ENCODE measurements at regions not wholly inside any gene's neighbourhood (a gene's known extent, or its start where the extent isn't known, plus 50 kb on each side); places are given as distances from the start of the nearest gene placed in this dataset.
"Not testable (repeated sequence)": the region's sequence is repeated elsewhere in the genome, so short reads cannot be mapped to it uniquely, and the experiment has no call there.

DNA sequence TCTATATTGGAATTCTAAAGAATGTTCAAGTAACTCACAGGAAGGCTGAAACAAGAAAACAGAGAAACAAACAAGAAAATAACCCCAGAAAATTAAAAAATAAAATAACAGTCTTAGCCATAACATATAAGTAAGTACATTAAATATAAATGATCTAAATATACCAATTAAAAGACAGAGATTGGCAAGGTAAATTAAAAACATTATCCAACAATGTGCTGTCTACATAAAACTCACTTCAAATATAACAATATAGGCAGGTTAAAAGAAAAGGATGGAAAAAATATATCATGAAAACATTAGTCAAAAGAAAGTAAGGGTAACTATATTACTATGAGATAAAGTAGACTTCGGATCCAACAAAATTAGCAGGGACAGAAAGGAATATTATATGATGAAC is 98.1 kb upstream of the NANOS1 start:
- FAIRE-seq (no peak), DNase-seq (ENCODE audit: low read depth, low spot score) (no peak)
- Histone ChIP-seq H3K9me3 (ENCODE audit: control insufficient read depth, low read depth, low read length) (peaks cover 3% of the 10 kb centered on the region), H3K9ac (ENCODE audit: control insufficient read depth, extremely low read depth, insufficient read depth, low read length) (no peak overlapping the region), H4K20me1 (ENCODE audit: control insufficient read depth, extremely low read depth, insufficient read depth, low read length) (no peaks in the 10 kb centered on the region), H3K9me1 (ENCODE audit: control insufficient read depth, extremely low read depth, insufficient read depth, low read length) (no peaks in the 10 kb centered on the region), H3K4me3 (ENCODE audit: control insufficient read depth in 2 of 3, extremely low read depth in 1 of 3, insufficient read depth in 2 of 3, low read depth in 1 of 3, low read length in 3 of 3) (no peak overlapping the region), H3K79me2 (ENCODE audit: control insufficient read depth, insufficient read depth, low read length) (no peaks in the 10 kb centered on the region), H3K4me2 (ENCODE audit: control insufficient read depth, extremely low read depth, insufficient read depth, low read depth, low read length) (no peak overlapping the region), H3K36me3 (ENCODE audit: control insufficient read depth in 2 of 2, extremely low read depth in 1 of 2, insufficient read depth in 2 of 2, low read length in 2 of 2) (no peaks in the 10 kb centered on the region), H3K4me1 (ENCODE audit: control insufficient read depth, extremely low read depth, insufficient read depth, low read length) (no peaks in the 10 kb centered on the region), H2AFZ (ENCODE audit: control insufficient read depth, low read length) (no peak overlapping the region), H3K27ac (ENCODE audit: control insufficient read depth, insufficient read depth, low read length) (no peak overlapping the region), H3K27me3 (ENCODE audit: control insufficient read depth, extremely low read depth, insufficient read depth, low read length) (no peaks in the 10 kb centered on the region)
- TF ChIP-seq, protein P1, sequence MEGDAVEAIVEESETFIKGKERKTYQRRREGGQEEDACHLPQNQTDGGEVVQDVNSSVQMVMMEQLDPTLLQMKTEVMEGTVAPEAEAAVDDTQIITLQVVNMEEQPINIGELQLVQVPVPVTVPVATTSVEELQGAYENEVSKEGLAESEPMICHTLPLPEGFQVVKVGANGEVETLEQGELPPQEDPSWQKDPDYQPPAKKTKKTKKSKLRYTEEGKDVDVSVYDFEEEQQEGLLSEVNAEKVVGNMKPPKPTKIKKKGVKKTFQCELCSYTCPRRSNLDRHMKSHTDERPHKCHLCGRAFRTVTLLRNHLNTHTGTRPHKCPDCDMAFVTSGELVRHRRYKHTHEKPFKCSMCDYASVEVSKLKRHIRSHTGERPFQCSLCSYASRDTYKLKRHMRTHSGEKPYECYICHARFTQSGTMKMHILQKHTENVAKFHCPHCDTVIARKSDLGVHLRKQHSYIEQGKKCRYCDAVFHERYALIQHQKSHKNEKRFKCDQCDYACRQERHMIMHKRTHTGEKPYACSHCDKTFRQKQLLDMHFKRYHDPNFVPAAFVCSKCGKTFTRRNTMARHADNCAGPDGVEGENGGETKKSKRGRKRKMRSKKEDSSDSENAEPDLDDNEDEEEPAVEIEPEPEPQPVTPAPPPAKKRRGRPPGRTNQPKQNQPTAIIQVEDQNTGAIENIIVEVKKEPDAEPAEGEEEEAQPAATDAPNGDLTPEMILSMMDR (optimal IDR thresholded peaks at IDR 0.05 in 1 of 3, IDR thresholded peaks at IDR 0.05 in 1 of 3, conservative IDR thresholded peaks at IDR 0.05 in 1 of 3; ENCODE audit: extremely low read depth in 1 of 3, insufficient read depth in 2 of 3, low read length in 3 of 3) = no peak
- TF ChIP-seq EZH2 (IDR thresholded peaks at IDR 0.05; ENCODE audit: low read length) = no peak
- dilution Hi-C loops (cut with MboI; ENCODE audit: extremely low pct_ligation_motif_present, low sequenced_read_pairs) = no loop called here

DNA sequence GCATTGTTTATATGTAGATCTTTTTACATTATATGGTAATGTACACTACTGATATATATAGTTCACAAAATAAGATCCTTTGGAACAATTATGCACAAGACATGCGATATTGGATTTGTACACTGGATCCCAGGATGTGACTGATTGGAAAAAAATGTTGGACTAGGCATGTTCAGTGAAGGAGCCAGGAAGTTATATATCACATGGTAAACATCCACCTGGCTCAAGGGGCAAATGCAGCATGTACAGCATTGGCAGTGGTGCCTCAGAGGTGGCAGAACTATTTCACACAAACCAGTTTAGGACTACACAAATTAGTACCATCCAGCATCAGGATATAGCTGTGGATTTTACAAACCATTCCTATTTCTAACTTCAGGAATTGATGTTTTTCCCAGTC is 97.4 kb upstream of the NANOS1 start:
- H3K4me1 ChIP-seq (ENCODE audit: control insufficient read depth, extremely low read depth, insufficient read depth, low read length); H3K4me2 ChIP-seq (ENCODE audit: control insufficient read depth, extremely low read depth, insufficient read depth, low read depth, low read length); H3K4me3 ChIP-seq (ENCODE audit: control insufficient read depth in 2 of 3, extremely low read depth in 1 of 3, insufficient read depth in 2 of 3, low read depth in 1 of 3, low read length in 3 of 3); H3K9ac ChIP-seq (ENCODE audit: control insufficient read depth, extremely low read depth, insufficient read depth, low read length); H3K27ac ChIP-seq (ENCODE audit: control insufficient read depth, insufficient read depth, low read length); H4K20me1 ChIP-seq (ENCODE audit: control insufficient read depth, extremely low read depth, insufficient read depth, low read length); H2AFZ ChIP-seq (ENCODE audit: control insufficient read depth, low read length); DNase-seq (ENCODE audit: low read depth, low spot score); H3K79me2 ChIP-seq (ENCODE audit: control insufficient read depth, insufficient read depth, low read length); H3K27me3 ChIP-seq (ENCODE audit: control insufficient read depth, extremely low read depth, insufficient read depth, low read length); H3K36me3 ChIP-seq (ENCODE audit: control insufficient read depth in 2 of 2, extremely low read depth in 1 of 2, insufficient read depth in 2 of 2, low read length in 2 of 2); dilution Hi-C loops (cut with MboI; ENCODE audit: extremely low pct_ligation_motif_present, low sequenced_read_pairs); H3K9me1 ChIP-seq (ENCODE audit: control insufficient read depth, extremely low read depth, insufficient read depth, low read length); H3K9me3 ChIP-seq (ENCODE audit: control insufficient read depth, low read depth, low read length): not testable (repeated sequence)
- FAIRE-seq = peak; percentile 87

DNA sequence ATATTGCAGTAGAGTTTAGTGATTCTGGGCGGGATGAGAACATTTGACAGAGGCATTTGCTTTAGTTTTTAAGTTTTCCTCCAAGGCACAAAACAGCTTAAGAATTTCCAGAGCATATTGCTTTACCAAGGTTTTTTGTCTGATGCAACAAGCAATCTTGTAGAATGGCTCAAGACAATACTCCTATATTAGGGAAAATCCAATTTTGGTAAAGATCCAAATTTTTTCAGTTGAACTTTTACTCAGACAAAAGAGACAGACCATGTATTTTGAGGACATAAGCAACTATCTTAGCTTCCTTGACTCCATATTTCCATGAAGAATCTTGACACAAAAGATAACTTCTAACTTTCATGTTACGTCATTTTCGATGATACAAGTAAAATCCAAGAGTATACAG is 92.3 kb upstream of the NANOS1 start:
- Histone ChIP-seq H3K9ac (ENCODE audit: control insufficient read depth, extremely low read depth, insufficient read depth, low read length) (no peak overlapping the region), H3K4me1 (ENCODE audit: control insufficient read depth, extremely low read depth, insufficient read depth, low read length) (peaks cover 11% of the 10 kb centered on the region), H3K9me3 (ENCODE audit: control insufficient read depth, low read depth, low read length) (no peaks in the 10 kb centered on the region), H3K79me2 (ENCODE audit: control insufficient read depth, insufficient read depth, low read length) (no peaks in the 10 kb centered on the region), H3K4me2 (ENCODE audit: control insufficient read depth, extremely low read depth, insufficient read depth, low read depth, low read length) (no peak overlapping the region), H4K20me1 (ENCODE audit: control insufficient read depth, extremely low read depth, insufficient read depth, low read length) (no peaks in the 10 kb centered on the region), H2AFZ (ENCODE audit: control insufficient read depth, low read length) (no peak overlapping the region), H3K27me3 (ENCODE audit: control insufficient read depth, extremely low read depth, insufficient read depth, low read length) (no peaks in the 10 kb centered on the region), H3K4me3 (ENCODE audit: control insufficient read depth in 2 of 3, extremely low read depth in 1 of 3, insufficient read depth in 2 of 3, low read depth in 1 of 3, low read length in 3 of 3) (no peak overlapping the region), H3K9me1 (ENCODE audit: control insufficient read depth, extremely low read depth, insufficient read depth, low read length) (no peaks in the 10 kb centered on the region), H3K36me3 (ENCODE audit: control insufficient read depth in 2 of 2, extremely low read depth in 1 of 2, insufficient read depth in 2 of 2, low read length in 2 of 2) (no peaks in the 10 kb centered on the region), H3K27ac (ENCODE audit: control insufficient read depth, insufficient read depth, low read length) (no peak overlapping the region)
- FAIRE-seq (no peak), DNase-seq (ENCODE audit: low read depth, low spot score) (no peak)
- TF ChIP-seq EZH2 (IDR thresholded peaks at IDR 0.05; ENCODE audit: low read length) = no peak
- TF ChIP-seq, protein P1 (optimal IDR thresholded peaks at IDR 0.05 in 1 of 3, IDR thresholded peaks at IDR 0.05 in 1 of 3, conservative IDR thresholded peaks at IDR 0.05 in 1 of 3; ENCODE audit: extremely low read depth in 1 of 3, insufficient read depth in 2 of 3, low read length in 3 of 3) = no peak
- dilution Hi-C loops (cut with MboI; ENCODE audit: extremely low pct_ligation_motif_present, low sequenced_read_pairs) = no loop called here

Measured in keratinocyte (primary cell).